WTC11 (cell line): ENCODE measurements at regions not wholly inside any gene's neighbourhood (a gene's known extent, or its start where the extent isn't known, plus 50 kb on each side); places are given as distances from the start of the nearest gene placed in this dataset.

Experiments
- ATAC-seq: fragments of 200-7000 bp; cut with Tn5 transposase; 2 replicates; pipeline ENCODE4 v1.10.0; 2021; ENCODE audit warnings: mild to moderate bottlenecking, moderate library complexity
- CTCF ChIA-PET: fragments of 300-600 bp; sonication (Branson Sonifier 250); formaldehyde crosslinking; loops from one replicate; lab custom pipeline; 2021; ENCODE audit warnings: antibody characterized with exemption; lab: Charles Lee
- POLR2A ChIA-PET: fragments of 350-600 bp; sonication (Branson Sonifier 250); formaldehyde crosslinking; loops from one replicate; lab custom pipeline; 2021; ENCODE audit warnings: antibody characterized with exemption; lab: Charles Lee
- DNase-seq: peaks from one replicate; pipeline ENCODE4 v3.0.0; 2021; ENCODE audit warnings: low spot score
- H3K27ac Mint-ChIP-seq: 2 replicates; pipeline ENCODE4 v1.8.0; 2021; ENCODE audit warnings: mixed read lengths
- H3K27me3 Mint-ChIP-seq: 2 replicates; pipeline ENCODE4 v1.8.0; 2021; ENCODE audit warnings: low read depth, mild to moderate bottlenecking, moderate library complexity, mixed read lengths
- H3K36me3 Mint-ChIP-seq: 2 replicates; pipeline ENCODE4 v1.8.0; 2021; ENCODE audit warnings: mixed read lengths
- H3K4me1 Mint-ChIP-seq: 2 replicates; pipeline ENCODE4 v1.8.0; 2022; ENCODE audit warnings: mixed read lengths
- H3K4me3 Mint-ChIP-seq: 2 replicates; pipeline ENCODE4 v1.8.0; 2021; ENCODE audit warnings: mild to moderate bottlenecking, moderate library complexity, mixed read lengths
- H3K9me3 Mint-ChIP-seq: 2 replicates; pipeline ENCODE4 v1.8.0; 2021; ENCODE audit warnings: mixed read lengths
- AFF4 ChIP-seq: sonication (generic); formaldehyde crosslinking; IDR thresholded peaks from 2 replicates; pipeline ENCODE4 v1.8.1; 2023; ENCODE audit warnings: mild to moderate bottlenecking, missing genetic modification reagents, borderline replicate concordance
- AR ChIP-seq: fragments of 250-450 bp; sonication (Bioruptor Pico); IDR thresholded peaks from 2 replicates; pipeline ENCODE4 v1.9.0; 2021; ENCODE audit warnings: mild to moderate bottlenecking
- ATF3 ChIP-seq: sonication (generic); formaldehyde crosslinking; conservative IDR thresholded peaks from 2 replicates; pipeline ENCODE4 v1.8.1; 2022; ENCODE audit warnings: mild to moderate bottlenecking, missing genetic modification reagents
- CDX4 ChIP-seq: fragments of 250-450 bp; sonication (Bioruptor Pico); IDR thresholded peaks from 2 replicates; pipeline ENCODE4 v1.9.0; 2021; ENCODE audit warnings: moderate library complexity, mild to moderate bottlenecking, inconsistent platforms, borderline replicate concordance
- CREB1 ChIP-seq: sonication (generic); formaldehyde crosslinking; IDR thresholded peaks from 2 replicates; pipeline ENCODE4 v1.8.0; 2023; ENCODE audit warnings: mild to moderate bottlenecking, missing genetic modification reagents
- EMX1 ChIP-seq: fragments of 250-450 bp; sonication (Bioruptor Pico); IDR thresholded peaks from 2 replicates; pipeline ENCODE4 v1.8.0; 2021; ENCODE audit warnings: mild to moderate bottlenecking
- GABPB1 ChIP-seq: sonication (generic); formaldehyde crosslinking; IDR thresholded peaks from 2 replicates; pipeline ENCODE4 v1.8.1; 2023; ENCODE audit warnings: mild to moderate bottlenecking, missing genetic modification reagents
- HMGXB4 ChIP-seq: sonication (generic); formaldehyde crosslinking; IDR thresholded peaks from 2 replicates; pipeline ENCODE4 v1.8.1; 2023; ENCODE audit warnings: mild to moderate bottlenecking, moderate library complexity, missing genetic modification reagents
- JUN ChIP-seq: sonication (generic); formaldehyde crosslinking; IDR thresholded peaks from 2 replicates; pipeline ENCODE4 v1.8.0; 2023; ENCODE audit warnings: mild to moderate bottlenecking, missing genetic modification reagents
- NR3C1 ChIP-seq: sonication (generic); formaldehyde crosslinking; conservative IDR thresholded peaks from 2 replicates; pipeline ENCODE4 v1.8.1; 2023; ENCODE audit warnings: low read depth, mild to moderate bottlenecking, missing genetic modification reagents
- OVOL2 ChIP-seq: fragments of 250-450 bp; sonication (Bioruptor Pico); IDR thresholded peaks from 2 replicates; pipeline ENCODE4 v1.9.0; 2021; ENCODE audit warnings: mild to moderate bottlenecking, borderline replicate concordance
- PREB ChIP-seq: sonication (generic); formaldehyde crosslinking; IDR thresholded peaks from 2 replicates; pipeline ENCODE4 v1.8.1; 2022; ENCODE audit warnings: mild to moderate bottlenecking, missing genetic modification reagents, moderate library complexity, borderline replicate concordance
- SMAD4 ChIP-seq: sonication (generic); formaldehyde crosslinking; IDR thresholded peaks from 2 replicates; pipeline ENCODE4 v1.8.0; 2022; ENCODE audit warnings: mild to moderate bottlenecking, missing genetic modification reagents
- SOX15 ChIP-seq: fragments of 250-450 bp; sonication (Bioruptor Pico); IDR thresholded peaks from 2 replicates; pipeline ENCODE4 v1.9.0; 2021; ENCODE audit warnings: mild to moderate bottlenecking
- SP1 ChIP-seq: sonication (generic); formaldehyde crosslinking; conservative IDR thresholded peaks from 2 replicates; pipeline ENCODE4 v1.8.1; 2022; ENCODE audit warnings: missing genetic modification reagents
- USF2 ChIP-seq: sonication (generic); formaldehyde crosslinking; IDR thresholded peaks from 2 replicates; pipeline ENCODE4 v1.8.1; 2023; ENCODE audit warnings: mild to moderate bottlenecking, missing genetic modification reagents, moderate library complexity
- ZMAT4 ChIP-seq: fragments of 250-450 bp; sonication (Bioruptor Pico); IDR thresholded peaks from 2 replicates; pipeline ENCODE4 v1.9.0; 2021; ENCODE audit warnings: mild to moderate bottlenecking
- ZNF263 ChIP-seq: sonication (generic); formaldehyde crosslinking; IDR thresholded peaks from 2 replicates; pipeline ENCODE4 v1.8.1; 2022; ENCODE audit warnings: low read depth, mild to moderate bottlenecking, moderate library complexity, missing genetic modification reagents
- ZNF396 ChIP-seq: fragments of 250-450 bp; sonication (Bioruptor Pico); IDR thresholded peaks from 2 replicates; pipeline ENCODE4 v1.8.0; 2021; ENCODE audit warnings: mild to moderate bottlenecking, moderate library complexity, borderline replicate concordance
- ZNF671 ChIP-seq: fragments of 250-450 bp; sonication (Bioruptor Pico); IDR thresholded peaks from 2 replicates; pipeline ENCODE4 v1.8.0; 2021; ENCODE audit warnings: mild to moderate bottlenecking

GRCh38 chr5:121478636-121479035, 373.0 kb upstream of the FTMT start (continued):
- TF ChIP-seq HMGXB4 (CRISPR knock-in tag), result no peak
- no peak for TF ChIP-seq SOX15

- no peak overlapping the region for H3K4me3 Mint-ChIP-seq
- POLR2A ChIA-PET, result no interaction called here
Measured at GRCh38 chr5:121479337-121479736, 372.3 kb upstream of the FTMT start.

GRCh38 chr5:121485281-121485680, 366.4 kb upstream of the FTMT start:
- ATAC-seq, result no peak

More at GRCh38 chr5:121479337-121479736, 372.3 kb upstream of the FTMT start:
- Mint-ChIP-seq H3K9me3 (no peaks in the 10 kb centered on the region), H3K27ac (no peak overlapping the region; the same call in 1 of the 2 replicates), H3K36me3 (no peaks in the 10 kb centered on the region), H3K27me3 (no peaks in the 10 kb centered on the region), H3K4me1 (peaks cover 29% of the 10 kb centered on the region)
- DNase-seq, result no peak
- CTCF ChIA-PET, result no interaction called here
- no peak for ATAC-seq
- TF ChIP-seq ATF3 (no peak), AFF4 (CRISPR knock-in tag) (no peak), ZNF263 (CRISPR knock-in tag) (no peak), ZNF671 (no peak), GABPB1 (no peak), ZMAT4 (CRISPR knock-in tag) (no peak), NR3C1 (CRISPR knock-in tag) (no peak), ZNF396 (no peak), EMX1 (CRISPR knock-in tag) (no peak), CDX4 (no peak)

More at GRCh38 chr5:121485281-121485680, 366.4 kb upstream of the FTMT start:
- H3K36me3 Mint-ChIP-seq, result no peaks in the 10 kb centered on the region
- no peak for DNase-seq
- TF ChIP-seq JUN (CRISPR knock-in tag) (no peak), SP1 (no peak), USF2 (no peak), SMAD4 (CRISPR knock-in tag) (no peak), OVOL2 (CRISPR knock-in tag) (no peak), CREB1 (no peak), AR (CRISPR knock-in tag) (no peak), PREB (CRISPR knock-in tag) (no peak)
- peaks cover 9% of the 10 kb centered on the region for H3K9me3 Mint-ChIP-seq
- no peak overlapping the region for H3K27ac Mint-ChIP-seq
- no peaks in the 10 kb centered on the region for H3K27me3 Mint-ChIP-seq
- CTCF ChIA-PET, result no interaction called here
- no peaks in the 10 kb centered on the region for H3K4me1 Mint-ChIP-seq
- no peak overlapping the region for H3K4me3 Mint-ChIP-seq
- POLR2A ChIA-PET, result no interaction called here
